DOHH2 (cell line): ENCODE measurements at regions not wholly inside any gene's neighbourhood (a gene's known extent, or its start where the extent isn't known, plus 50 kb on each side); places are given as distances from the start of the nearest gene placed in this dataset.

Source experiments
- H3F3A ChIP-seq: fragments of 200-600 bp; sonication (generic), shearing (Covaris generic); 2 replicates; pipeline ENCODE4 v1.6.0; 2016; ENCODE audit warnings: antibody characterized with exemption, mild to moderate bottlenecking; ENCODE audit not compliant: control insufficient read depth, insufficient read depth
- H3K27ac ChIP-seq: fragments of 200-600 bp; sonication (generic); 2 replicates; pipeline ENCODE4 v1.5.1; 2014; ENCODE audit warnings: low read depth, mild to moderate bottlenecking, low read length, moderate library complexity
- H3K27me3 ChIP-seq: fragments of 200-600 bp; sonication (generic); 2 replicates; pipeline ENCODE4 v1.6.1; 2014; ENCODE audit warnings: mild to moderate bottlenecking, low read length, mixed read lengths; ENCODE audit not compliant: control insufficient read depth
- H3K36me3 ChIP-seq: fragments of 200-600 bp; sonication (generic); 2 replicates; pipeline ENCODE4 v1.6.1; 2014; ENCODE audit warnings: mild to moderate bottlenecking, low read length, moderate library complexity, mixed read lengths; ENCODE audit not compliant: control insufficient read depth
- H3K4me1 ChIP-seq: fragments of 200-600 bp; sonication (generic); 2 replicates; pipeline ENCODE4 v1.6.1; 2014; ENCODE audit warnings: mild to moderate bottlenecking, low read length, mixed read lengths; ENCODE audit not compliant: control insufficient read depth
- H3K4me2 ChIP-seq: fragments of 200-600 bp; sonication (generic); 2 replicates; pipeline ENCODE4 v1.6.0; 2014; ENCODE audit warnings: mild to moderate bottlenecking, low read length, moderate library complexity
- H3K4me3 ChIP-seq: fragments of 200-600 bp; sonication (generic); 2 replicates; pipeline ENCODE4 v1.5.1; 2014; ENCODE audit warnings: mild to moderate bottlenecking, low read length, mixed read lengths
- H3K79me2 ChIP-seq: fragments of 200-600 bp; sonication (generic); 2 replicates; pipeline ENCODE4 v1.6.1; 2014; ENCODE audit warnings: mild to moderate bottlenecking, low read length, mixed read lengths; ENCODE audit not compliant: control insufficient read depth
- H3K9me2 ChIP-seq: fragments of 200-600 bp; sonication (generic); replicated peaks from 2 replicates; pipeline ENCODE4 v1.6.1; 2014; ENCODE audit warnings: mild to moderate bottlenecking, low read length, mixed read lengths; ENCODE audit not compliant: control insufficient read depth
- H3K9me3 ChIP-seq: fragments of 200-600 bp; sonication (generic); 2 replicates; pipeline ENCODE4 v1.6.1; 2014; ENCODE audit warnings: antibody characterized with exemption, low read length, mixed read lengths; ENCODE audit not compliant: control insufficient read depth, insufficient read depth
- H4K20me1 ChIP-seq: fragments of 200-600 bp; sonication (generic); 2 replicates; pipeline ENCODE4 v1.6.0; 2014; ENCODE audit warnings: low read depth, mild to moderate bottlenecking, antibody characterized with exemption, low read length, moderate library complexity; ENCODE audit not compliant: control insufficient read depth, insufficient read depth
- EZH2phosphoT487 ChIP-seq: fragments of 200-600 bp; sonication (generic); IDR thresholded peaks from 2 replicates; pipeline ENCODE4 v1.6.1; 2017; ENCODE audit warnings: borderline replicate concordance, mild to moderate bottlenecking, antibody characterized with exemption, low read length, moderate library complexity, mixed read lengths
- TF ChIP-seq, protein P1 (sequence below): fragments of 200-600 bp; sonication (generic); IDR thresholded peaks from one replicate; pipeline ENCODE4 v1.5.1; 2014; ENCODE audit warnings: antibody characterized with exemption, mild to moderate bottlenecking, low read depth, low read length; ENCODE audit not compliant: poor library complexity, severe bottlenecking

DNA sequence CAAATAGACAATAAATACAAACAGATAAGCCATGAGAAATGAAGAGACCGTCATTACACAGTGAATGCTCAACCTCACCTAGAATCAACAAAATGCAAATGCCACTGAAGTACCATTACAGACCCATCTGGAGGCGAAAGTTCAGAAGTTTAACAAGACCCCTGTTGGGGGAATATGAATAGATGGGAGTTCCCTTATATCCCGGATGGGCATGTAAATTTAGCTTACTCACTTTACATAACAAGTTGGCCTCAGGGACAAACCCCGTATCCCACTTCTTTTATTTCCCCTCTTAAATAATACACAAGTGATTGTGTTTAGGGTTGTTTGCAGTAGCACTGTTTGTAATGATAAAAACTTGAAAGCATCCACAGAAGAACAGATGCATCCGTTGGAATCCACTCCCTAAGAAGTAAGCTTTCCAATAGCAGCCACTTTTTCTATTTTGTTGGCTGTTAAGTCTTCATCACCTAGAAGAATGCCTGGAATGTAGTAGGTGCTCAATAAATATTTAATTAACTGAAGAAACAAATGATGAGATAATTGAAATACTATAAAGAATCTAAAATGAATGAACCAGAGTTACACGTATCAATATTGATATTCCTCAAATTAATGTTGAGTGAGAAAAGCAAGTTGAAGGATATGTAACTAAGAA lies 1076.3 kb upstream of the TENM3 start:
- H3K4me3 ChIP-seq = no peak overlapping the region
- H3K27ac ChIP-seq = no peak overlapping the region

DNA sequence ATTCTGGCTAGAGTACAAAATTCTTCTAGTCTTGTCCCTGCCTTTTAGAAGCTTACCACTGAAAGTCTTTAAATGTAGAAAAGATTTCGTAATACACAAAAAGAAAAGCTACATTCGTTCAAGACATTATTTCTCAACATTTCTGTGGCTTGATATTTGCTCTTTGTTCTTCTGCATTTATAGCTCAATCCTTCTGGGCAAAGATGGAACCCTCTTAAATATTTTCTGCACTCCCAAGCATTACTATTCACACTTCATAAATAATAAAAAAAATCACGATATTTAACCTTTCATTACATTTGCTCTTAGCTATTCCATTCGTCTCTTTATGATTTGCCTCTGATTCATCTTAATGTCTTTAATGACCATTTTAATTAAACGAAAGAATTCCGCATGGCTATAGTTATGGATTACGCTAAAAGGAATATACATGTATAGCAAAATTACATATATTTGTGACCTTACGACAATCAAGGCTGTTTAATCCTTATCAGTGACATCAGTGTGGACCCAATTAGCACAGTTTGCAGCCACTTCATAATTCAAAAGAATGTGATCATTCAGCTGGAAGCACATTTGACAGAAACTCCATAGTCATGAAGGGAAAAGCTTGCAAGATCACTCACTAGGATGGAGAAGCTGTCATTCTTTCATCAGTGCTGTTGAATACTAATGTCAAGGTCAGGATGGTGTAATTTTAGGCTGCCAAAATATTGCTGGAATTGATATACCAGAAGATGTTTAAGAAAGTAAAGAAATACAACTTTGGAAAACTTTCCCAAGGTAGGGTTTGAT lies 1075.0 kb upstream of the TENM3 start:
- no peak overlapping the region for H3K27ac ChIP-seq
- no peaks in the 10 kb centered on the region for H3F3A ChIP-seq
- H3K4me1 ChIP-seq = no peaks in the 10 kb centered on the region
- no peaks in the 10 kb centered on the region for H3K79me2 ChIP-seq
- H3K9me3 ChIP-seq = no peaks in the 10 kb centered on the region
- H3K36me3 ChIP-seq = no peaks in the 10 kb centered on the region
- no peak overlapping the region for H3K4me2 ChIP-seq
- H3K4me3 ChIP-seq = no peak overlapping the region
- H4K20me1 ChIP-seq = no peaks in the 10 kb centered on the region
- H3K27me3 ChIP-seq = no peaks in the 10 kb centered on the region
- H3K9me2 ChIP-seq = no peaks in the 10 kb centered on the region
- TF ChIP-seq, protein P1, sequence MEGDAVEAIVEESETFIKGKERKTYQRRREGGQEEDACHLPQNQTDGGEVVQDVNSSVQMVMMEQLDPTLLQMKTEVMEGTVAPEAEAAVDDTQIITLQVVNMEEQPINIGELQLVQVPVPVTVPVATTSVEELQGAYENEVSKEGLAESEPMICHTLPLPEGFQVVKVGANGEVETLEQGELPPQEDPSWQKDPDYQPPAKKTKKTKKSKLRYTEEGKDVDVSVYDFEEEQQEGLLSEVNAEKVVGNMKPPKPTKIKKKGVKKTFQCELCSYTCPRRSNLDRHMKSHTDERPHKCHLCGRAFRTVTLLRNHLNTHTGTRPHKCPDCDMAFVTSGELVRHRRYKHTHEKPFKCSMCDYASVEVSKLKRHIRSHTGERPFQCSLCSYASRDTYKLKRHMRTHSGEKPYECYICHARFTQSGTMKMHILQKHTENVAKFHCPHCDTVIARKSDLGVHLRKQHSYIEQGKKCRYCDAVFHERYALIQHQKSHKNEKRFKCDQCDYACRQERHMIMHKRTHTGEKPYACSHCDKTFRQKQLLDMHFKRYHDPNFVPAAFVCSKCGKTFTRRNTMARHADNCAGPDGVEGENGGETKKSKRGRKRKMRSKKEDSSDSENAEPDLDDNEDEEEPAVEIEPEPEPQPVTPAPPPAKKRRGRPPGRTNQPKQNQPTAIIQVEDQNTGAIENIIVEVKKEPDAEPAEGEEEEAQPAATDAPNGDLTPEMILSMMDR = no peak
- TF ChIP-seq EZH2phosphoT487 = no peak

More for the DNA sequence above, 1076.3 kb upstream of the TENM3 start:
- Histone ChIP-seq H3K4me1 (no peaks in the 10 kb centered on the region), H3K27me3 (no peaks in the 10 kb centered on the region), H4K20me1 (no peaks in the 10 kb centered on the region), H3K9me2 (no peaks in the 10 kb centered on the region), H3K4me2 (no peak overlapping the region), H3F3A (no peaks in the 10 kb centered on the region), H3K36me3 (no peaks in the 10 kb centered on the region), H3K79me2 (no peaks in the 10 kb centered on the region), H3K9me3 (no peaks in the 10 kb centered on the region)
- TF ChIP-seq, protein P1 = no peak
- TF ChIP-seq EZH2phosphoT487 = no peak

DNA sequence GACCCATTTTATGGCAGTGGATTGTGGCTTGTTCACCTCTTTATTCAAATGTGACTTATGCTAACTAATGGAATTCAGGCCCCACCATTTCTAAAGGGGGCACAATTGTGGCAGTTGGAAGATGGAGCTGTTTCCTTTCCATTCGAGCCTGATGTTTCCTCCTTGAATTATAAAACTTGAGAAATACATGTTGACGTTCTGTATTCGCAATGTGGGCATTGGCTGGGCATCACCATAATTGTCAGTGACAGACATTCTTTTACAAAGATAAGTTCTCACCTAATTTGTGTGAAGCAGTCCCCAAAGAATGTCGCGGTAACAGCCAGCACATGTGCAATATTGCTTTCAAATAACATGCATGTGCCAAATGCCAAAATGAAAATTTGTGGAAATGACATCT lies 1070.2 kb upstream of the TENM3 start:
- Histone ChIP-seq H3K9me3 (no peaks in the 10 kb centered on the region), H3K27me3 (no peaks in the 10 kb centered on the region), H3K9me2 (no peaks in the 10 kb centered on the region), H3F3A (no peaks in the 10 kb centered on the region), H3K36me3 (no peaks in the 10 kb centered on the region), H3K27ac (no peak overlapping the region), H3K4me2 (no peak overlapping the region), H3K4me1 (no peaks in the 10 kb centered on the region), H3K4me3 (no peak overlapping the region), H3K79me2 (no peaks in the 10 kb centered on the region), H4K20me1 (no peaks in the 10 kb centered on the region)
- no peak for TF ChIP-seq EZH2phosphoT487
- TF ChIP-seq, protein P1 = no peak
